Esophagus squamous epithelium (tissue), 4 donors: ENCODE measurements at regions not wholly inside any gene's neighbourhood (a gene's known extent, or its start where the extent isn't known, plus 50 kb on each side); places are given as distances from the start of the nearest gene placed in this dataset.

Experiments used
- POLR2A ChIP-seq, 4 donors: fragments of 450-650 bp; IDR thresholded peaks; one replicate each; pipeline ENCODE4 v1.6.1; 2017; ENCODE audit warnings: antibody characterized with exemption in 4 of 4, mild to moderate bottlenecking in 4 of 4, moderate library complexity in 3 of 4
- TF ChIP-seq, protein P1 (sequence below), 6 experiments: fragments of 450-650 bp in 4 of 6; fragments of 200-600 bp in 2 of 6; sonication (generic) in 2 of 6; IDR thresholded peaks; one replicate each; pipeline ENCODE4 v1.5.1; 2016 to 2019; ENCODE audit warnings: antibody characterized with exemption in 6 of 6, mild to moderate bottlenecking in 4 of 6, moderate library complexity in 4 of 6

DNA sequence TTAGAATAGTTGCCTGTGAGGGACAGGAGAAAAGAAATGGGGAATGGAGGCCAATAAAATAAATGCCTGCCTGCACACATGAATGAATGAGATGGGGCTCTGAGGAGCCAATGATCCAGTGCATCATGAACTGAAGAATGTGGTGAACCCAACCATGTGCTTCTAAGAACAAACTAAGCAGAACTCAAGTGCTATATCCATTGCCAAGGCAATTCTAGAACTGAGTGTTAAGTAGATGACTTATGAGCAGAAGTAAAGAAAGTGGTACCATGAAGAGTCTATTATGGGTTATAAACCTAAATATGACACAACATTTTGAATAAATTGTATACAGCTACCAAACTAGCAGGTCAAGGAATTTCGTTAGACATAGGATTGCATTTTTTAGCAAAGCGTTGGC is 186.1 kb downstream of the KATNAL1 start:
- TF ChIP-seq, protein P1, sequence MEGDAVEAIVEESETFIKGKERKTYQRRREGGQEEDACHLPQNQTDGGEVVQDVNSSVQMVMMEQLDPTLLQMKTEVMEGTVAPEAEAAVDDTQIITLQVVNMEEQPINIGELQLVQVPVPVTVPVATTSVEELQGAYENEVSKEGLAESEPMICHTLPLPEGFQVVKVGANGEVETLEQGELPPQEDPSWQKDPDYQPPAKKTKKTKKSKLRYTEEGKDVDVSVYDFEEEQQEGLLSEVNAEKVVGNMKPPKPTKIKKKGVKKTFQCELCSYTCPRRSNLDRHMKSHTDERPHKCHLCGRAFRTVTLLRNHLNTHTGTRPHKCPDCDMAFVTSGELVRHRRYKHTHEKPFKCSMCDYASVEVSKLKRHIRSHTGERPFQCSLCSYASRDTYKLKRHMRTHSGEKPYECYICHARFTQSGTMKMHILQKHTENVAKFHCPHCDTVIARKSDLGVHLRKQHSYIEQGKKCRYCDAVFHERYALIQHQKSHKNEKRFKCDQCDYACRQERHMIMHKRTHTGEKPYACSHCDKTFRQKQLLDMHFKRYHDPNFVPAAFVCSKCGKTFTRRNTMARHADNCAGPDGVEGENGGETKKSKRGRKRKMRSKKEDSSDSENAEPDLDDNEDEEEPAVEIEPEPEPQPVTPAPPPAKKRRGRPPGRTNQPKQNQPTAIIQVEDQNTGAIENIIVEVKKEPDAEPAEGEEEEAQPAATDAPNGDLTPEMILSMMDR (IDR thresholded peaks at IDR 0.05) = no peak
- TF ChIP-seq POLR2A (IDR thresholded peaks at IDR 0.05) = no peak
